HG03558 (cell line): ENCODE measurements at regions not wholly inside any gene's neighbourhood (a gene's known extent, or its start where the extent isn't known, plus 50 kb on each side); places are given as distances from the start of the nearest gene placed in this dataset.

Experiments used
- ATAC-seq: cut with Tn5 transposase; IDR thresholded peaks from one replicate; pipeline ENCODE4 v1.9.1; 2021; ENCODE audit warnings: moderate number of reproducible peaks; ENCODE audit not compliant: unreplicated experiment; ENCODE audit errors: extremely low read depth

DNA sequence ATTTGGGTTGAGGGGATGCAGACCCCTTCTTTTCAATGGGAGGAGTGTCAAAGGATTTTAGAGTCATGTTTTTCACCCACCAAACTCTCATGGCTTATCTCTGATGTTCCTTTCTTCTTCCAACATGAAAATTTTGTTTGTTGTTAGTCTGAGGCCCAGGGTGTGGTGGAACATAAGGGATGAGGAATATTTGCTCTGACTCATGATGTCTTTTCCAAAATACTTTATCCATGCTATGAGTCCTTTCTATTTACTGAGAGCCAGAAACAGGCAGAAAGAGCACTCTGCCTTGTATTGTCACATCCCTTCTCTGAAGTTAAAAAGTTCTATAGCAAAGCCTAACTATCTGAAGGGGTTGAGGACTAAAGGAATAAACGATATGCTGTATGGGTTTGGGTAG lies 61.6 kb upstream of the GYPA start:
- no peak for ATAC-seq

DNA sequence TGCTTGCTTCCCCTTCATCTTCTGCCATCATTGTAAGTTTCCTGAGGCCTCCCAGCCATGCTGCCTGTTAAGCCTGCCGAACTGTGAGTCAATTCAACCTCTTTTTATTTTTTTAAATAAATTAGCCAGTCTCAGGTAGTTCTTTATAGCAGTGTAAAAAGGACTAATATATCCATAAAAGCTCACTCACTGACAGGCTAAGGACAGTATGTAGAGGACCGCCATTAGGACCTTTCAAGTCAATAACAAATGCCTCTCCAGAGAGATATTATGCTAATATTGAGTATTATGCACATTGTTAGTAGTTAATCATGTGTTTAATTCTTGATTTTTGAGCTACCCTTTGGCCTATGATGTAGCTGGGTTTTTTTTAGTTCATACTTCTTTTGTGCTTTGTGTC lies 62.6 kb upstream of the GYPA start:
- no peak for ATAC-seq

- no peak for ATAC-seq
Measured at GRCh38 chr4:144204431-144204830, 63.9 kb upstream of the GYPA start.

DNA sequence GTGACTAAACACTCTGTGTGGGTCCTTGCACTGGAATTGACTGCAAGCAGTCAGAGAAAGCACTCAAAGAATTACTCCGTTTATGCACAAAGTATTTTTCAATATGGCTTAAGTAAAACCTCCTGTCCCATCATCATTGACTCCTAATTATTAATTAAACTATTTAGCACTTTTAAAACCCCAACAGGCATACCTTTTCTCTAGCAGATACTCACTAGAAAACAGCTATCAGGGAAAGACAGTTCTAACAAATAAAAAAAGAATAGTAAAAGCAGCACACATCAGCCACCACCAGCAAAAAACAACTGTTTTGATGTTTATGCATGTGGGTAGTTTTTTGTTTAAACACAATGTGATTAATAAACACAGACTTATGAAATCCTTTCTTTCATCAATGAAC lies 66.2 kb upstream of the GYPA start:
- no peak for ATAC-seq

- no peak for ATAC-seq
Measured at GRCh38 chr4:144208074-144208473, 67.6 kb upstream of the GYPA start.

DNA sequence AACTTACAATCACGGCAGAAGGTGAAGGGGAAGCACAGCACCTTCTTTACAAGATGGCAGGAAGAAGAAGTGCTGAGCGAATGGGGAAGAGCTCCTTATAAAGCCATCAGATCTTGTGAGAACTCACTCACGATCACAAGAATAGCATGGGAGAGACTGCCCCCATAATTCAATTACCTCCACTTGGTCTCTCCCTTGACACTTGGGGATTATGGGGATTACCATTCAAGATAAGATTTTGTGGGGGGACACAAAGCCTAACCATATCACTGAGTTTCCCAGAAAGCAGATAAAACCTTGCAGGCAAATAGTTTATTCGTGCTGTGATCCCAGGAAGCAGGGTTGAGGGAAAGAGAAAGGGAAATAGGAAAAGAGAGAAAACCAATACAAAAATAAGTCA lies 69.0 kb upstream of the GYPA start:
- no peak for ATAC-seq

- ATAC-seq, result no peak
Measured at GRCh38 chr4:144213371-144213770, 72.9 kb upstream of the GYPA start.

DNA sequence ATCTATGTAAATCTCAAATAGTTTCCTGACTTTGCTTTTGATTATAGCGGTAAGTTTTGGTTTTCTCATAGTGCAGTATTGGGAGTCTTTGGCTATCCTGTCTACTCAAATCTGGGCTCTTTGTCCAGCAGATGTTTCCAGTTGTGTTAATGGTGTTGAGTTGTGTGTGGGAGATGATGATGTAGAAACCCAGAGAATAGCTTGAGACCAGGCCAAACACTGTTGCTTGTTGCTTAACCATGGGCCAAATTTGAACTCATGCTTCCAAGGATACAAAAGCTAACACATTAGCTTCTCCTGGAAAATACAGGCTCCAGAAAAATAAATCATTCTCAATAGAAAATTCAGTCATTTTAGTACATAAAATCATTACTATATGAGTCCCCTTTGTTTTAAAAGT lies 82.6 kb upstream of the GYPA start:
- no peak for ATAC-seq

- no peak for ATAC-seq
Measured at GRCh38 chr4:144223661-144224060, 83.1 kb upstream of the GYPA start.

DNA sequence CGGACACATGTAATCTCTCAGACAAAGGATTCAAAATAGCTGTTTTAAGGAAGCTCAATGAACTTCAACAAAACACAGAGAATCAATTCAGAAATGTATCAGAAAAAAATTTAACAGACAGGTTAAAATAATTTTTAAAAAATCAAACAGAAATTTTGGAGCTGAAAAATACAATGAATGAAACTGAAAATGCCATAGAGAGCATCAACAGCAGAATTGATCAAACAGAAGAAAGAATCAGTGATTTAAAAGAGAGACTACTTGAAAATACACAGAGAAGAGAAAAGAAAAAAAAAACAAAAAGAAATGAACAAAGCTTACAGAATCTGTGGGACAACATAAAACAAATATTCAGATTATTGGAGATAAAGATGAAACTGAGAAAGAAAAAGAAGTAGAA lies 118.8 kb upstream of the GYPA start:
- no peak for ATAC-seq

DNA sequence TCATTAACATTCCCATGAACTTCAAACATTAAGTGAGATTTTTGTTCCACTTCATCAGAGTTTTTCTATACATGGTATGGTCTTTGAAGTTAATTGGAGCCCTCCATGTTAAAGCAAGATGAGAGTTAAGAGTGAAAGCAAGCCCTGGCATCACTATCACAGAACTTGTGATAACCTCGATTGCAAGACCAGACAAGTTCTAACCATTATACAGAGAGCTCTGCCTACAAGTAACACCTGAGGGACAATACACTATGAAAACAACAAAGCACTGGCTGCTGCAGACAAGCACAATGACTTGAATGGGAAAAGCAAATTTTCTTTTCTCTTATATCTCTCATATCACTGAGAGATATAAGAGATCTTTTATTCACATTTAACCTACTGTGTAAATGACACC lies 126.6 kb upstream of the GYPA start:
- no peak for ATAC-seq

DNA sequence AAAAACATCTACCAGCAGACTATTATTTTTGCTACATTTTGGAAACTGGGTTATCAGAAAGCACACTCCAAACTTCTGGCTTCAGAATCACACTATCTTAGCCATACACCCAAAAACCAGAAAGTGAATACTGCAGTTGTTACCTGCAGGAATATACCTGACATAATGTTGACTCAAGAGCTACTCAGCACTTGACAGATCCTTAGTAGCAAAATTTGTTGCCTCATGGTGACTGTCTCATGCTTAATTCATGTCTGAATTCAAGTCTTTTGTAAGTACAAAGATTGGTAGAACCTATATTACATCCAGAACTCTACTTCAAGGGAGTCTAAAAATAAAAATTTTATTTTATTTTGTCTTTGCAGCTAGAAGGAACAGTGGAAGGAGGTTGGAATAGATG lies 140.2 kb upstream of the GYPA start:
- no peak for ATAC-seq

DNA sequence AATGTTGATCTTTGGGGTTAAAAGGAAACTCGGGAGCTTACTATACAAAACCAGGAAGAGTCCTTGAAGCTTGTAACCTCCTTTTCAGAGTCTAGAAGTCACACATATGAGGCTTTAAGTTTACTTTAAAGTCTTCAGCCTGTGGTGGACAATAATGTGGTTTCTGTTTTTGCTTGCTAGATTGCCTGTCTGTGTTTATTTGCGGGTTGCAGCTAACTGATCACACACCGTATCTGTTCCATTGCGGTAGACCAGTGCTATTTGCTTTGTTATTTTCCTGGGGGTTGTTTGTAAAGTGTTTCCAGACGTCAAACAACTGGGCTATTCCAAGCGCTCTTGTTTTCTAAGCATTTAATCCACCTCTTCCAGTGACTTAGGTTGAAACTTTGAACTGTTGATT lies 143.0 kb upstream of the GYPA start:
- ATAC-seq, result no peak

- no peak for ATAC-seq
Measured at GRCh38 chr4:144284026-144284425, 143.5 kb upstream of the GYPA start.

- ATAC-seq, result peak; percentile 84
Measured at GRCh38 chr4:144288011-144288903, 147.7 kb upstream of the GYPA start.

DNA sequence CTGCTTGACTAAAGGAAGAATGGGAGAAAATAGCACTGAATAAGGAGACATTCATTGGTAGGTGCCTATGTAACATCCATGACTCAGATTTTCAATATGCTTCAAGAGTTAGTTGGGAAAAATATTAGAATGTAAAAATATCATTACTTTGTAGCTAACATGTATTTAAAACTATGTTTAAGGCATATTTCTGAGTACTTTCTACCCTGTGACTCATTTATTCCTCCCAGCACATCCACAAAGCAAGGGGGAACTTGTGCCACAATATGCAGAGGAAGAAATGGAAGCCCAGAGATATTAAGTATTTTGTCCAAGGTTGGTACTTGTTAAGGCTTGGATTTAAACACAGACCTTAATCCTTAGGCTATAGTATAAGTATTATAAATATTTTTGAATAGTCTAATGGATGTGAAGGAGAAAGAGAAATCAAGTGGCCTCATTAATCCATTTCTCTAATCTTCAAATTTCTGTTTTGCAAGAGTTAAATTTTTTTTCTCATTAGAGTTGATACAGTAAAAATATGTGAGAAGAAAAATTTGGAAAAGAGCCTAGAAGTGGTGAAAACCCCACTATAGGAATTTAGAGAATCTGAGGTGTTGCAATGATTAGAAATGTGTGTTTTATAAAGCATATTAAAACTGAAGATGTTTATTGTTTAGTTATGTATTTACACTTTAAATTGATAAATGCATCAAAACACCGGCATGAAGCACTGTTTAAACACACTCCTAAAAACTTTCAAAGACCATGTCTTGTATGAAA lies 149.3 kb upstream of the GYPA start:
- ATAC-seq, result no peak

- no peak for ATAC-seq
Measured at GRCh38 chr4:144291164-144291563, 150.6 kb upstream of the GYPA start.

DNA sequence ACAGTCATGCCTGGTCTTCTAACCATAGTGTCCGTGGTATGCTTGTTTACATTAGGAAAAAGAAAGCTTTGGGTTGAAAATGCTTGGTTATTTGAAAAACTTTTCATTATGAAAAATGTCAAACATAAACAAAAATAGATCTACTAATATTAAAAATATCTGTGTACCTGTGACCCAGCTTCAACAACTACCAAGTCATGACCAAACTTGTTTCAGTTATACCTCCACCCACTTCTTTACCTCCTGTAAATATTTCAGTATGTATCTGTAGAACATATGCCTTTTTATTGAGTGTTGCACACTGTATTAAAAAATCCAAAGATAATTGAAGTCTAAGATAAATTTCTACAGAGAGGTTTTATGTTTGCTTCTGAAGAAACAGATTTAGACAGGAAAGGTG lies 153.7 kb upstream of the GYPA start:
- ATAC-seq, result no peak

DNA sequence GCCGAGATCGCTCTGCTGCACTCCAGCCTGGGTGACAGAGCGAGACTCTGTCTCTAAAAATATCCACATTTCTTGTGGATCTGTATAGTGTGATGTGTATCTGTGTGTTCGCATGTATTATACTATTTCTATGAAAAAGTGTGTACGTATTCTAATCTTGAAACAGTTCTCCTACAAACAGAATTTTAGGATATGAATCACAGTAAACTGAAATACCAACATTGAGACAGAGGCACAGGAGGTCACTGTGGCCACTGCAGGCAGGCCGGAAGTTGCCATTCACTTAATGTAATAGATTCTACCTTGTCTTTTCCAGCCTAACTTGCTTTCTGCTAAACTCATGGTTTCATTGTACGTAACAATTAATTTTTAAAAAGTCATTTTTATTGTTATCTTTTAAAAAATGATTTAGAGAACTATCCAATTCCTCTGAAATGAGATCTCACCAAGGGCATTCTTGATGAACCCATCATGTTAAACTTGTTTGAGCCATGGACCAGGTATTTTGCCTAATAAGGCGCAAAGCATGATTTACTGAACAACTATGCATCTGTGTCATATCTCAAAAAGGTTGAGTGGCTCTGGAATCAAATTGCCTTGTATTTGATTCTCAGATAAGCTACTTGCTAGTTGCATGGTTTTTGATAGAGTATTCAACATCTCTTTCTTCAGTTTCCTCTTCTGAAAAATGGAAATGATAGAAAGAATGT lies 154.9 kb upstream of the GYPA start:
- ATAC-seq, result no peak

- no peak for ATAC-seq
Measured at GRCh38 chr4:144296941-144297340, 156.4 kb upstream of the GYPA start.

DNA sequence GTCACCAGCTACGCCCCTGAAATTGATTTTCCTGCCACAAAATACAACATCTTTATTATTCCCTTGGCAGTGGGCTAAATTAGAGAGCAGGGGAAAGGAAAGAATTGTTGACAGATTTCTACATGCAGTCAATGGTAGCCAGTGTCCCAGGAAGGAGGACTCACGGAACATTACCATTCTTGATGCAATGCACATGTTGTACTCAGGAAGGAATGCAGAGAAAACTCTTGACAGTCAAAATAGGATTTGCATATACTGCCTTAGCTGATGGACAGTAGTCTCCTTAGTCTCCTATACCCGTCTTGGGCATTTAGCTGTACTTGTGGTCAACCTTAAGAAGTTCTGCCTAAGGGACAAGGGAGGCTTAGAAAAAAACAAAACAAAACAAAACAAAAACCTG lies 158.0 kb upstream of the GYPA start:
- ATAC-seq, result no peak
